Hepatocyte (in vitro differentiated cells): ENCODE measurements at regions not wholly inside any gene's neighbourhood (a gene's known extent, or its start where the extent isn't known, plus 50 kb on each side); places are given as distances from the start of the nearest gene placed in this dataset.

Experiments used
- DNase-seq: peaks from one replicate; pipeline ENCODE4 v3.0.0-alpha.2; 2016; ENCODE audit warnings: low spot score
- H2AFZ ChIP-seq: fragments of 200-600 bp; sonication (generic); 2 replicates; pipeline ENCODE4 v1.6.0; 2016; ENCODE audit warnings: antibody characterized with exemption, mild to moderate bottlenecking
- H3K27ac ChIP-seq: fragments of 200-600 bp; sonication (generic); 2 replicates; pipeline ENCODE4 v1.5.1; 2016; ENCODE audit warnings: mild to moderate bottlenecking
- H3K27me3 ChIP-seq: fragments of 200-600 bp; sonication (generic); 2 replicates; pipeline ENCODE4 v1.6.1; 2016
- H3K36me3 ChIP-seq: fragments of 200-600 bp; sonication (generic); replicated peaks from 2 replicates; pipeline ENCODE4 v1.5.1; 2016; ENCODE audit warnings: low read depth; ENCODE audit not compliant: insufficient read depth
- H3K4me1 ChIP-seq: fragments of 200-600 bp; sonication (generic); 2 replicates; pipeline ENCODE4 v1.5.1; 2016; ENCODE audit warnings: mild to moderate bottlenecking, moderate library complexity; ENCODE audit not compliant: insufficient read depth
- H3K4me2 ChIP-seq: fragments of 200-600 bp; sonication (generic); 2 replicates; pipeline ENCODE4 v1.6.0; 2016
- H3K4me3 ChIP-seq: fragments of 200-600 bp; sonication (generic); 2 replicates; pipeline ENCODE4 v1.5.1; 2016; ENCODE audit warnings: mild to moderate bottlenecking
- H3K79me2 ChIP-seq: fragments of 200-600 bp; sonication (generic); 2 replicates; pipeline ENCODE4 v1.6.0; 2017; ENCODE audit warnings: mild to moderate bottlenecking
- H3K9me2 ChIP-seq: fragments of 200-600 bp; sonication (generic); replicated peaks from 2 replicates; pipeline ENCODE4 v1.6.0; 2017; ENCODE audit warnings: mild to moderate bottlenecking; ENCODE audit not compliant: insufficient read depth
- H3K9me3 ChIP-seq: fragments of 200-600 bp; sonication (generic); 2 replicates; pipeline ENCODE4 v1.5.1; 2016; ENCODE audit warnings: low read depth, mild to moderate bottlenecking
- H4K20me1 ChIP-seq: fragments of 200-600 bp; sonication (generic); 2 replicates; pipeline ENCODE4 v1.6.0; 2016; ENCODE audit warnings: mild to moderate bottlenecking; ENCODE audit not compliant: insufficient read depth, poor library complexity, severe bottlenecking
- EZH2 ChIP-seq: fragments of 200-600 bp; sonication (generic); IDR thresholded peaks from 2 replicates; pipeline ENCODE4 v1.6.1; 2016; ENCODE audit warnings: antibody characterized with exemption, mild to moderate bottlenecking, borderline replicate concordance
- EZH2phosphoT487 ChIP-seq: fragments of 200-600 bp; sonication (generic); IDR thresholded peaks from one replicate; pipeline ENCODE4 v1.6.1; 2018; ENCODE audit warnings: antibody characterized with exemption, mild to moderate bottlenecking, low read depth, moderate library complexity; ENCODE audit not compliant: unreplicated experiment, severe bottlenecking
- WGBS: methylation state at CpG from one replicate; pipeline ENCODE4 v1.1.6; 2016; ENCODE audit warnings: low lambda C conversion rate; ENCODE audit errors: missing lambda C conversion rate; 5-methylcytosine and 5-hydroxymethylcytosine counted together
- TF ChIP-seq, protein P1 (sequence below): fragments of 200-600 bp; sonication (generic); IDR thresholded peaks from 2 replicates; pipeline ENCODE4 v1.5.1; 2016; ENCODE audit warnings: antibody characterized with exemption, mild to moderate bottlenecking; ENCODE audit not compliant: poor library complexity

DNA sequence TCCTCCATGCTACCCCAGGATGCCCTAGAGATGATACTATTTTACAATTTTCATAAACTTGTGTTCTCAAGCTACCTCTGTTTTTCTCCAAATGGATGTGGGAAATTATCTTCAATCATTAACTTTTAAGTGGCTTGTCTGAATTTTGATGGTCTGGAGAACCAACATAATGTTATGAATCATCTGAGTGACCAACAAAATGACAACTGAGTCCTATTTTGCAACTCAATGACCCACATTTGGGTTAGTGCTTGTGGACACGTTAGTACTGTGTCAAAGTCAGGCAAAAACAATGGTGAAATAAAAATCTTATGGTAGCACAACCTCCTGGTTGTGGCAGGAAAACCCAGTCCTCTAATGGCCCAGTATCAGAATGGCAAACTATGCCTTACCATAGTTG lies 352.4 kb upstream of the ZNF385D start:
- TF ChIP-seq, protein P1, sequence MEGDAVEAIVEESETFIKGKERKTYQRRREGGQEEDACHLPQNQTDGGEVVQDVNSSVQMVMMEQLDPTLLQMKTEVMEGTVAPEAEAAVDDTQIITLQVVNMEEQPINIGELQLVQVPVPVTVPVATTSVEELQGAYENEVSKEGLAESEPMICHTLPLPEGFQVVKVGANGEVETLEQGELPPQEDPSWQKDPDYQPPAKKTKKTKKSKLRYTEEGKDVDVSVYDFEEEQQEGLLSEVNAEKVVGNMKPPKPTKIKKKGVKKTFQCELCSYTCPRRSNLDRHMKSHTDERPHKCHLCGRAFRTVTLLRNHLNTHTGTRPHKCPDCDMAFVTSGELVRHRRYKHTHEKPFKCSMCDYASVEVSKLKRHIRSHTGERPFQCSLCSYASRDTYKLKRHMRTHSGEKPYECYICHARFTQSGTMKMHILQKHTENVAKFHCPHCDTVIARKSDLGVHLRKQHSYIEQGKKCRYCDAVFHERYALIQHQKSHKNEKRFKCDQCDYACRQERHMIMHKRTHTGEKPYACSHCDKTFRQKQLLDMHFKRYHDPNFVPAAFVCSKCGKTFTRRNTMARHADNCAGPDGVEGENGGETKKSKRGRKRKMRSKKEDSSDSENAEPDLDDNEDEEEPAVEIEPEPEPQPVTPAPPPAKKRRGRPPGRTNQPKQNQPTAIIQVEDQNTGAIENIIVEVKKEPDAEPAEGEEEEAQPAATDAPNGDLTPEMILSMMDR, result no peak
- TF ChIP-seq EZH2phosphoT487 (no peak), EZH2 (no peak)
- no peak overlapping the region for H3K4me3 ChIP-seq
- H2AFZ ChIP-seq, result no peak overlapping the region
- H3K27ac ChIP-seq, result no peak overlapping the region
- H3K4me1 ChIP-seq, result no peaks in the 10 kb centered on the region
- H3K27me3 ChIP-seq, result no peaks in the 10 kb centered on the region
- H3K79me2 ChIP-seq, result no peaks in the 10 kb centered on the region
- no peaks in the 10 kb centered on the region for H4K20me1 ChIP-seq
- WGBS, result 90% methylated on average over 1 of the region's 1 CpG
- no peaks in the 10 kb centered on the region for H3K9me2 ChIP-seq
- DNase-seq, result no peak
- no peaks in the 10 kb centered on the region for H3K36me3 ChIP-seq
- no peaks in the 10 kb centered on the region for H3K9me3 ChIP-seq
- no peak overlapping the region for H3K4me2 ChIP-seq

DNA sequence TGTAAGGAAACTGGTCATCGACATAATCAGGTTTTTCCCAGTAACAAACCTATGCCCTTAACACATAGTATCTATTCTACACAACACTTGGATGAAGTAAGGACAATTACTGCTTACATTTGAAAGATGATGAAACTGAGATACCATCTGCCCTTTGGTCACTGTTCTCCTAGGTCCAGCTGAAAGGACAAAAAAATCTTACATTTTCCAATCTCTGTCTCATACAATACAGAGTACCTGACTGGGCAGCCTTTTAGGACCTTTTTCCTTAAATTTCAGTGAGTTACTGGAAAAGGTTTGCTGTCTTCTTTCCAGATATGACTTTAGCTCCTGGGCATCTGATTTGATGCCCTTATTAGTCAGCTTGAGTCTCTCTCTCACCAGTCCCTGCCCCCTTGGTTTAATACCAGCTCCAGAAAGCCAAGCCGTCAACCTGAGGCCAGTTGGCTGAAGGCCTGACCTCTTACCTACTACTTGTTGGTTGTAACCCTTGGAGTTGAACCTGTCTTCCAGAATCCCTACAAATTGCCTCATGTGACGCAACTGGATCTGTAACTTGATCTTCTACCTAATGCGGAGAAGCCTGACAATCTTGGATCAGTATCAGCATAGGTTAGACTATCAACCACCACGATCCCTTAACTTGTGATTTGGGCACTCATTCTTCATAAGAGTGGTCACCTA lies 355.3 kb upstream of the ZNF385D start:
- Histone ChIP-seq H3K4me3 (no peak overlapping the region), H3K36me3 (no peaks in the 10 kb centered on the region), H3K9me2 (no peaks in the 10 kb centered on the region), H3K27me3 (no peaks in the 10 kb centered on the region), H4K20me1 (no peaks in the 10 kb centered on the region), H3K9me3 (no peaks in the 10 kb centered on the region), H3K4me2 (no peak overlapping the region), H2AFZ (no peak overlapping the region), H3K4me1 (no peaks in the 10 kb centered on the region), H3K79me2 (no peaks in the 10 kb centered on the region), H3K27ac (peak overlapping the region; percentile 10)
- TF ChIP-seq EZH2phosphoT487 (no peak), EZH2 (no peak)
- TF ChIP-seq, protein P1, result no peak
- whole genome bisulfite sequencing, result 81% methylated on average over 5 of the region's 5 CpGs
- DNase-seq, result no peak

DNA sequence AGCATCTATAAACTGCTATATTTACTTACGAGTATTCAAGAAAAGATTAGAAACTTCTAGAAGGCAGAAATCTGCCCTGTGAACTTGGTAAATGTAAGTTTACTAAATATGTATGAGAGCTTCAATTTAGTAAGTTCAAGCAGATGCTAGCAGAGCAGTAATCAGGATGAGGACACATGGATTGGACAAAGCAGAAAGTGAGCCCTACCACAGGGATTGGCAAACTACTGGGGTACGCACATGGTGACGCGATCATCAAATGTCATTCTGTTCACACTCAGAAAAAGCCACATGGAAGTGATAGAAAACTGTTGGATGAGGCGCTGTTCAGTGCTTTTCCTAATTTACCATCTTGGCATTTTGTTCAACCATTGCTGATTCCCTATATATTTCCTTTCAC lies 360.2 kb upstream of the ZNF385D start:
- 89% methylated on average over 5 of the region's 5 CpGs for WGBS
- H3K27me3 ChIP-seq, result no peaks in the 10 kb centered on the region
- no peak overlapping the region for H3K4me3 ChIP-seq
- TF ChIP-seq, protein P1, result no peak
- TF ChIP-seq EZH2phosphoT487, result no peak
- no peak for TF ChIP-seq EZH2
- H3K9me3 ChIP-seq, result no peaks in the 10 kb centered on the region
- no peak for DNase-seq
- no peaks in the 10 kb centered on the region for H3K36me3 ChIP-seq
- H3K9me2 ChIP-seq, result no peaks in the 10 kb centered on the region
- H3K79me2 ChIP-seq, result no peaks in the 10 kb centered on the region
- H2AFZ ChIP-seq, result no peak overlapping the region
- no peaks in the 10 kb centered on the region for H3K4me1 ChIP-seq
- no peak overlapping the region for H3K4me2 ChIP-seq
- H4K20me1 ChIP-seq, result no peaks in the 10 kb centered on the region
- H3K27ac ChIP-seq, result no peak overlapping the region

DNA sequence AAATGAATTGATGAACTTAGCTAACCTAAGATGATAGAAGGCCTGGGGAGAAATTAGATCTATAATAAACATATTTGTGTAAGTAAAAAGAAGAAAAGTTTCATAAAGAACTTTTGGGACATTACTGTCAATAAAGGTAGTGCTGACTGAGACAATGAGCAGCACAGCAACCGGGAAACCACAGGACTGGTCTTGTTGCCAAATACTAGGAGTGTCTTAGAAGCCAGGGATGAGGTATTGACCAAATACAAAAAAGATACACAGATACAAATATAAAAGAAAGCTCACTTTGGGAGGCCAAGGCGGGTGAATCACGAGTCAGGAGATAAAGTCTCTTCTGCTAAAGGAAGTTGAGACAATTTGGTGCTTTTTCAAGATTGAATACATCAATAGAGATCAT lies 362.4 kb upstream of the ZNF385D start:
- no peaks in the 10 kb centered on the region for H3K36me3 ChIP-seq
- no peak overlapping the region for H2AFZ ChIP-seq
- no peak for TF ChIP-seq EZH2
- TF ChIP-seq, protein P1, result no peak
- TF ChIP-seq EZH2phosphoT487, result no peak
- H3K4me2 ChIP-seq, result no peak overlapping the region
- H3K27ac ChIP-seq, result no peak overlapping the region
- 92% methylated on average over 3 of the region's 3 CpGs for WGBS
- no peaks in the 10 kb centered on the region for H3K4me1 ChIP-seq
- no peaks in the 10 kb centered on the region for H4K20me1 ChIP-seq
- H3K27me3 ChIP-seq, result no peaks in the 10 kb centered on the region
- no peaks in the 10 kb centered on the region for H3K9me3 ChIP-seq
- H3K9me2 ChIP-seq, result no peaks in the 10 kb centered on the region
- H3K79me2 ChIP-seq, result no peaks in the 10 kb centered on the region
- DNase-seq, result no peak
- H3K4me3 ChIP-seq, result no peak overlapping the region
